HEK293 (cell line): ENCODE measurements at regions not wholly inside any gene's neighbourhood (a gene's known extent, or its start where the extent isn't known, plus 50 kb on each side); places are given as distances from the start of the nearest gene placed in this dataset.

ENCODE experiments used
- CTCF ChIA-PET: fragments of 350-600 bp; formaldehyde crosslinking; extraction: SDS; loops from one replicate; lab custom pipeline; 2021; ENCODE audit warnings: antibody characterized with exemption; lab: Yijun Ruan, JAX
- POLR2A ChIA-PET: fragments of 300-600 bp; formaldehyde crosslinking; extraction: SDS; loops from one replicate; lab custom pipeline; 2020; ENCODE audit warnings: antibody characterized with exemption, inconsistent platforms; lab: Yijun Ruan, JAX
- H3K27ac ChIP-seq: fragments of 200-500 bp; sonication (Bioruptor generic); 2 replicates; pipeline ENCODE4 v1.5.1; 2014; ENCODE audit warnings: low read depth, low read length, control low read depth, inconsistent platforms; ENCODE audit errors: extremely low read depth
- H3K36me3 ChIP-seq, 2 experiments: fragments of 200-500 bp in 1 of 2; sonication (Bioruptor generic) in 1 of 2; 1 replicate in 1 of 2; 2 replicates in 1 of 2; pipeline ENCODE4 v1.5.1; 2014 to 2017; ENCODE audit warnings: inconsistent platforms in 2 of 2, low read length in 2 of 2; ENCODE audit not compliant: control insufficient read depth in 2 of 2, insufficient read depth in 1 of 2
- H3K4me1 ChIP-seq: fragments of 200-500 bp; sonication (Bioruptor generic); 2 replicates; pipeline ENCODE4 v1.5.1; 2014; ENCODE audit warnings: mild to moderate bottlenecking, low read length, inconsistent platforms; ENCODE audit not compliant: control insufficient read depth, insufficient read depth
- H3K4me3 ChIP-seq: 2 replicates; pipeline ENCODE4 v1.5.1; 2011; ENCODE audit warnings: low read depth, mild to moderate bottlenecking, control low read depth, low read length, moderate library complexity
- H3K9me3 ChIP-seq: fragments of 200-500 bp; sonication (Bioruptor generic); 2 replicates; pipeline ENCODE4 v1.5.1; 2014; ENCODE audit warnings: low read depth, low read length, inconsistent platforms; ENCODE audit not compliant: control insufficient read depth, insufficient read depth
- HOXA7 ChIP-seq: sonication (generic); formaldehyde crosslinking; IDR thresholded peaks from 2 replicates; pipeline ENCODE4 v1.8.1; 2022; ENCODE audit warnings: missing genetic modification reagents, borderline replicate concordance
- HOXC10 ChIP-seq: sonication (generic); formaldehyde crosslinking; IDR thresholded peaks from 2 replicates; pipeline ENCODE4 v1.8.1; 2023; ENCODE audit warnings: mild to moderate bottlenecking, missing genetic modification reagents
- KLF16 ChIP-seq: fragments of 450-650 bp; formaldehyde crosslinking; IDR thresholded peaks from 2 replicates; pipeline ENCODE4 v1.5.1; 2017; ENCODE audit warnings: missing biosample characterization, missing genetic modification characterization
- ZFP3 ChIP-seq: fragments of 450-650 bp; formaldehyde crosslinking; IDR thresholded peaks from 2 replicates; pipeline ENCODE4 v1.5.1; 2016; ENCODE audit warnings: low read depth, missing biosample characterization, missing genetic modification characterization
- ZNF10 ChIP-seq: fragments of 450-650 bp; formaldehyde crosslinking; IDR thresholded peaks from 2 replicates; pipeline ENCODE4 v1.5.1; 2017; ENCODE audit warnings: missing biosample characterization, missing genetic modification characterization
- ZNF19 ChIP-seq: fragments of 450-650 bp; formaldehyde crosslinking; IDR thresholded peaks from 2 replicates; pipeline ENCODE4; 2016; ENCODE audit warnings: missing biosample characterization, missing genetic modification characterization, low read depth
- ZNF23 ChIP-seq: fragments of 450-650 bp; formaldehyde crosslinking; IDR thresholded peaks from 2 replicates; pipeline ENCODE4 v1.5.1; 2016; ENCODE audit warnings: missing biosample characterization, missing genetic modification characterization, borderline replicate concordance
- ZNF24 ChIP-seq: fragments of 450-650 bp; formaldehyde crosslinking; IDR thresholded peaks from 2 replicates; pipeline ENCODE4 v1.5.1; 2016; ENCODE audit warnings: missing biosample characterization, missing genetic modification characterization
- ZNF248 ChIP-seq: fragments of 450-650 bp; formaldehyde crosslinking; IDR thresholded peaks from 2 replicates; pipeline ENCODE4 v1.5.1; 2017; ENCODE audit warnings: missing biosample characterization, missing genetic modification characterization
- ZNF560 ChIP-seq: fragments of 450-650 bp; formaldehyde crosslinking; IDR thresholded peaks from 2 replicates; pipeline ENCODE4 v1.5.1; 2017; ENCODE audit warnings: missing biosample characterization, missing genetic modification characterization, borderline replicate concordance
- ZNF561 ChIP-seq: fragments of 450-650 bp; IDR thresholded peaks from 2 replicates; pipeline ENCODE4 v1.5.1; 2018; ENCODE audit warnings: missing biosample characterization, missing genetic modification characterization, borderline replicate concordance
- ZNF600 ChIP-seq: fragments of 450-650 bp; formaldehyde crosslinking; IDR thresholded peaks from 2 replicates; pipeline ENCODE4 v1.5.1; 2016; ENCODE audit warnings: missing biosample characterization, missing genetic modification characterization
- ZNF785 ChIP-seq: fragments of 450-650 bp; formaldehyde crosslinking; IDR thresholded peaks from 2 replicates; pipeline ENCODE4 v1.5.1; 2016; ENCODE audit warnings: missing biosample characterization, missing genetic modification characterization
- ZSCAN30 ChIP-seq: fragments of 450-650 bp; IDR thresholded peaks from 2 replicates; pipeline ENCODE4 v1.5.1; 2018; ENCODE audit warnings: missing biosample characterization, mild to moderate bottlenecking, missing genetic modification characterization, moderate library complexity
- TF ChIP-seq, protein P1 (sequence below): fragments of 450-650 bp; formaldehyde crosslinking; IDR thresholded peaks from 2 replicates; pipeline ENCODE4 v1.5.1; 2017; ENCODE audit warnings: missing biosample characterization, missing genetic modification characterization
- TF ChIP-seq, protein P2 (sequence below): fragments of 450-650 bp; formaldehyde crosslinking; IDR thresholded peaks from 2 replicates; pipeline ENCODE4 v1.5.1; 2016; ENCODE audit warnings: missing biosample characterization, missing genetic modification characterization, borderline replicate concordance
- TF ChIP-seq, protein P3 (sequence below): fragments of 450-650 bp; formaldehyde crosslinking; conservative IDR thresholded peaks from 2 replicates; pipeline ENCODE4 v1.5.1; 2016; ENCODE audit warnings: low read depth, missing biosample characterization, missing genetic modification characterization
- TF ChIP-seq, protein P4 (sequence below): fragments of 450-650 bp; formaldehyde crosslinking; IDR thresholded peaks from 2 replicates; pipeline ENCODE4 v1.5.1; 2016; ENCODE audit warnings: missing biosample characterization, missing genetic modification characterization
- TF ChIP-seq, protein P5 (sequence below): fragments of 450-650 bp; formaldehyde crosslinking; IDR thresholded peaks from 2 replicates; pipeline ENCODE4 v1.5.1; 2016; ENCODE audit warnings: missing biosample characterization, missing genetic modification characterization
- TF ChIP-seq, protein P6 (sequence below): fragments of 450-650 bp; formaldehyde crosslinking; IDR thresholded peaks from 2 replicates; pipeline ENCODE4 v1.5.1; 2017; ENCODE audit warnings: missing biosample characterization, missing genetic modification characterization

DNA sequence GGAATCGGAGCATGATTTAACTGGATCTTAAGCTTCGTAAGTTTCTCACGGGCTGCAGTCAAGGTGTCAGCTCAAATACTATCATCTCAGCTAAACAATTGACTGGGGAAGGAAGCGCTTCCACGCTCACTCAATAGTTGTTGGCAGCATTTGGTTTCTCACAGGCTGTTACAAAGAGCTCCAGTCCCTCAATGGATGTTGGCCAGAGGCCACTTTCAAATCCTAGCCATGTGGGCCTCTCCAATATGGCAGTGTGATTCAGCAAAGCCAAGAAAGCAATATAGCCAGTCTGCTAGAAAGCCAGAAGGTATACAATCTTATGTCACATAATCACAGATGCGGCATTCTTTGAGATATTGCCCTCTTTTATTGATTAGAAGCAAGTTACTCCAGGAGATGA lies 98.3 kb upstream of the PHACTR1 start:
- no peak overlapping the region for H3K4me3 ChIP-seq
- H3K36me3 ChIP-seq = no peaks in the 10 kb centered on the region
- CTCF ChIA-PET = interaction anchor here (0.8 to 1.2 kb wide), 3 partner anchors 9 to 329 kb away, joined by 3 to 6 read pairs (median 4); no protein-coding TSS in a partner anchor
- H3K4me1 ChIP-seq = no peaks in the 10 kb centered on the region
- no peaks in the 10 kb centered on the region; the same call in 1 of the 2 replicates for H3K9me3 ChIP-seq
- no peak overlapping the region for H3K27ac ChIP-seq
- POLR2A ChIA-PET = no interaction called here
- TF ChIP-seq ZNF248 (tag by site-specific recombination) = no peak
- TF ChIP-seq ZNF560 (tag by site-specific recombination) = no peak
- no peak for TF ChIP-seq KLF16 (tag by site-specific recombination)
- TF ChIP-seq, protein P1, sequence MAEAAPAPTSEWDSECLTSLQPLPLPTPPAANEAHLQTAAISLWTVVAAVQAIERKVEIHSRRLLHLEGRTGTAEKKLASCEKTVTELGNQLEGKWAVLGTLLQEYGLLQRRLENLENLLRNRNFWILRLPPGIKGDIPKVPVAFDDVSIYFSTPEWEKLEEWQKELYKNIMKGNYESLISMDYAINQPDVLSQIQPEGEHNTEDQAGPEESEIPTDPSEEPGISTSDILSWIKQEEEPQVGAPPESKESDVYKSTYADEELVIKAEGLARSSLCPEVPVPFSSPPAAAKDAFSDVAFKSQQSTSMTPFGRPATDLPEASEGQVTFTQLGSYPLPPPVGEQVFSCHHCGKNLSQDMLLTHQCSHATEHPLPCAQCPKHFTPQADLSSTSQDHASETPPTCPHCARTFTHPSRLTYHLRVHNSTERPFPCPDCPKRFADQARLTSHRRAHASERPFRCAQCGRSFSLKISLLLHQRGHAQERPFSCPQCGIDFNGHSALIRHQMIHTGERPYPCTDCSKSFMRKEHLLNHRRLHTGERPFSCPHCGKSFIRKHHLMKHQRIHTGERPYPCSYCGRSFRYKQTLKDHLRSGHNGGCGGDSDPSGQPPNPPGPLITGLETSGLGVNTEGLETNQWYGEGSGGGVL = no peak
- TF ChIP-seq ZNF19 (tag by site-specific recombination) = no peak
- TF ChIP-seq, protein P2, sequence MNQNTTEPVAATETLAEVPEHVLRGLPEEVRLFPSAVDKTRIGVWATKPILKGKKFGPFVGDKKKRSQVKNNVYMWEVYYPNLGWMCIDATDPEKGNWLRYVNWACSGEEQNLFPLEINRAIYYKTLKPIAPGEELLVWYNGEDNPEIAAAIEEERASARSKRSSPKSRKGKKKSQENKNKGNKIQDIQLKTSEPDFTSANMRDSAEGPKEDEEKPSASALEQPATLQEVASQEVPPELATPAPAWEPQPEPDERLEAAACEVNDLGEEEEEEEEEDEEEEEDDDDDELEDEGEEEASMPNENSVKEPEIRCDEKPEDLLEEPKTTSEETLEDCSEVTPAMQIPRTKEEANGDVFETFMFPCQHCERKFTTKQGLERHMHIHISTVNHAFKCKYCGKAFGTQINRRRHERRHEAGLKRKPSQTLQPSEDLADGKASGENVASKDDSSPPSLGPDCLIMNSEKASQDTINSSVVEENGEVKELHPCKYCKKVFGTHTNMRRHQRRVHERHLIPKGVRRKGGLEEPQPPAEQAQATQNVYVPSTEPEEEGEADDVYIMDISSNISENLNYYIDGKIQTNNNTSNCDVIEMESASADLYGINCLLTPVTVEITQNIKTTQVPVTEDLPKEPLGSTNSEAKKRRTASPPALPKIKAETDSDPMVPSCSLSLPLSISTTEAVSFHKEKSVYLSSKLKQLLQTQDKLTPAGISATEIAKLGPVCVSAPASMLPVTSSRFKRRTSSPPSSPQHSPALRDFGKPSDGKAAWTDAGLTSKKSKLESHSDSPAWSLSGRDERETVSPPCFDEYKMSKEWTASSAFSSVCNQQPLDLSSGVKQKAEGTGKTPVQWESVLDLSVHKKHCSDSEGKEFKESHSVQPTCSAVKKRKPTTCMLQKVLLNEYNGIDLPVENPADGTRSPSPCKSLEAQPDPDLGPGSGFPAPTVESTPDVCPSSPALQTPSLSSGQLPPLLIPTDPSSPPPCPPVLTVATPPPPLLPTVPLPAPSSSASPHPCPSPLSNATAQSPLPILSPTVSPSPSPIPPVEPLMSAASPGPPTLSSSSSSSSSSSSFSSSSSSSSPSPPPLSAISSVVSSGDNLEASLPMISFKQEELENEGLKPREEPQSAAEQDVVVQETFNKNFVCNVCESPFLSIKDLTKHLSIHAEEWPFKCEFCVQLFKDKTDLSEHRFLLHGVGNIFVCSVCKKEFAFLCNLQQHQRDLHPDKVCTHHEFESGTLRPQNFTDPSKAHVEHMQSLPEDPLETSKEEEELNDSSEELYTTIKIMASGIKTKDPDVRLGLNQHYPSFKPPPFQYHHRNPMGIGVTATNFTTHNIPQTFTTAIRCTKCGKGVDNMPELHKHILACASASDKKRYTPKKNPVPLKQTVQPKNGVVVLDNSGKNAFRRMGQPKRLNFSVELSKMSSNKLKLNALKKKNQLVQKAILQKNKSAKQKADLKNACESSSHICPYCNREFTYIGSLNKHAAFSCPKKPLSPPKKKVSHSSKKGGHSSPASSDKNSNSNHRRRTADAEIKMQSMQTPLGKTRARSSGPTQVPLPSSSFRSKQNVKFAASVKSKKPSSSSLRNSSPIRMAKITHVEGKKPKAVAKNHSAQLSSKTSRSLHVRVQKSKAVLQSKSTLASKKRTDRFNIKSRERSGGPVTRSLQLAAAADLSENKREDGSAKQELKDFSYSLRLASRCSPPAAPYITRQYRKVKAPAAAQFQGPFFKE = no peak
- no peak for TF ChIP-seq ZNF23
- TF ChIP-seq, protein P3, sequence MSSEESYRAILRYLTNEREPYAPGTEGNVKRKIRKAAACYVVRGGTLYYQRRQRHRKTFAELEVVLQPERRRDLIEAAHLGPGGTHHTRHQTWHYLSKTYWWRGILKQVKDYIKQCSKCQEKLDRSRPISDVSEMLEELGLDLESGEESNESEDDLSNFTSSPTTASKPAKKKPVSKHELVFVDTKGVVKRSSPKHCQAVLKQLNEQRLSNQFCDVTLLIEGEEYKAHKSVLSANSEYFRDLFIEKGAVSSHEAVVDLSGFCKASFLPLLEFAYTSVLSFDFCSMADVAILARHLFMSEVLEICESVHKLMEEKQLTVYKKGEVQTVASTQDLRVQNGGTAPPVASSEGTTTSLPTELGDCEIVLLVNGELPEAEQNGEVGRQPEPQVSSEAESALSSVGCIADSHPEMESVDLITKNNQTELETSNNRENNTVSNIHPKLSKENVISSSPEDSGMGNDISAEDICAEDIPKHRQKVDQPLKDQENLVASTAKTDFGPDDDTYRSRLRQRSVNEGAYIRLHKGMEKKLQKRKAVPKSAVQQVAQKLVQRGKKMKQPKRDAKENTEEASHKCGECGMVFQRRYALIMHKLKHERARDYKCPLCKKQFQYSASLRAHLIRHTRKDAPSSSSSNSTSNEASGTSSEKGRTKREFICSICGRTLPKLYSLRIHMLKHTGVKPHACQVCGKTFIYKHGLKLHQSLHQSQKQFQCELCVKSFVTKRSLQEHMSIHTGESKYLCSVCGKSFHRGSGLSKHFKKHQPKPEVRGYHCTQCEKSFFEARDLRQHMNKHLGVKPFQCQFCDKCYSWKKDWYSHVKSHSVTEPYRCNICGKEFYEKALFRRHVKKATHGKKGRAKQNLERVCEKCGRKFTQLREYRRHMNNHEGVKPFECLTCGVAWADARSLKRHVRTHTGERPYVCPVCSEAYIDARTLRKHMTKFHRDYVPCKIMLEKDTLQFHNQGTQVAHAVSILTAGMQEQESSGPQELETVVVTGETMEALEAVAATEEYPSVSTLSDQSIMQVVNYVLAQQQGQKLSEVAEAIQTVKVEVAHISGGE (tag by site-specific recombination) = no peak
- TF ChIP-seq HOXA7 (CRISPR knock-in tag) = no peak
- no peak for TF ChIP-seq ZNF24 (tag by site-specific recombination)
- no peak for TF ChIP-seq ZNF10
- TF ChIP-seq ZNF561 (tag by site-specific recombination) = no peak

DNA sequence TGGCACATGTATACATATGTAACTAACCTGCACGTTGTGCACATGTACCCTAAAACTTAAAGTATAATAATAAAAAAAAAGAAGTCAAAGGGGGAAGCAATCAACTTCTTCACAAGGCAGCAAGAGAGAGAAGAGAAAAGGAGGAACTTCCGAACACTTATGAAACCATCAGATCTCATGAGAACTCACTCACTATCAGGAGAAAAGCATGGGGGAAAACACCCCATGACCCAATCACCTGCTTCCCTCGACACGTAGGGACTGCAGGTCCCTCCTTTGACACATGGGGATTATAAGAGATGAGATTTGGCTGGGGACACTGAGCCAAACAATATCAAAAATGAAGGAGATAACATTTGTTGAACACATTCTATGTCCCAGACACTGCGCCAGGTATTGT lies 94.8 kb upstream of the PHACTR1 start:
- Histone ChIP-seq H3K4me1 (no peaks in the 10 kb centered on the region), H3K27ac (no peak overlapping the region), H3K4me3 (no peak overlapping the region), H3K9me3 (no peaks in the 10 kb centered on the region; the same call in 1 of the 2 replicates), H3K36me3 (no peaks in the 10 kb centered on the region)
- CTCF ChIA-PET = no interaction called here
- POLR2A ChIA-PET = no interaction called here
- TF ChIP-seq ZFP3 (tag by site-specific recombination) (no peak), ZSCAN30 (tag by site-specific recombination) (no peak), ZNF600 (tag by site-specific recombination) (no peak), HOXC10 (CRISPR knock-in tag) (no peak), ZNF785 (tag by site-specific recombination) (no peak)
- TF ChIP-seq, protein P4, sequence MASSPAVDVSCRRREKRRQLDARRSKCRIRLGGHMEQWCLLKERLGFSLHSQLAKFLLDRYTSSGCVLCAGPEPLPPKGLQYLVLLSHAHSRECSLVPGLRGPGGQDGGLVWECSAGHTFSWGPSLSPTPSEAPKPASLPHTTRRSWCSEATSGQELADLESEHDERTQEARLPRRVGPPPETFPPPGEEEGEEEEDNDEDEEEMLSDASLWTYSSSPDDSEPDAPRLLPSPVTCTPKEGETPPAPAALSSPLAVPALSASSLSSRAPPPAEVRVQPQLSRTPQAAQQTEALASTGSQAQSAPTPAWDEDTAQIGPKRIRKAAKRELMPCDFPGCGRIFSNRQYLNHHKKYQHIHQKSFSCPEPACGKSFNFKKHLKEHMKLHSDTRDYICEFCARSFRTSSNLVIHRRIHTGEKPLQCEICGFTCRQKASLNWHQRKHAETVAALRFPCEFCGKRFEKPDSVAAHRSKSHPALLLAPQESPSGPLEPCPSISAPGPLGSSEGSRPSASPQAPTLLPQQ (tag by site-specific recombination) = no peak
- TF ChIP-seq, protein P5, sequence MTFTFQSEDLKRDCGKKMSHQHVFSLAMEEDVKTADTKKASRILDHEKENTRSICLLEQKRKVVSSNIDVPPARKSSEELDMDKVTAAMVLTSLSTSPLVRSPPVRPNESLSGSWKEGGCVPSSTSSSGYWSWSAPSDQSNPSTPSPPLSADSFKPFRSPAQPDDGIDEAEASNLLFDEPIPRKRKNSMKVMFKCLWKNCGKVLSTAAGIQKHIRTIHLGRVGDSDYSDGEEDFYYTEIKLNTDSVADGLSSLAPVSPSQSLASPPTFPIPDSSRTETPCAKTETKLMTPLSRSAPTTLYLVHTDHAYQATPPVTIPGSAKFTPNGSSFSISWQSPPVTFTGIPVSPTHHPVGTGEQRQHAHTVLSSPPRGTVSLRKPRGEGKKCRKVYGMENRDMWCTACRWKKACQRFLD = no peak
- TF ChIP-seq, protein P6, sequence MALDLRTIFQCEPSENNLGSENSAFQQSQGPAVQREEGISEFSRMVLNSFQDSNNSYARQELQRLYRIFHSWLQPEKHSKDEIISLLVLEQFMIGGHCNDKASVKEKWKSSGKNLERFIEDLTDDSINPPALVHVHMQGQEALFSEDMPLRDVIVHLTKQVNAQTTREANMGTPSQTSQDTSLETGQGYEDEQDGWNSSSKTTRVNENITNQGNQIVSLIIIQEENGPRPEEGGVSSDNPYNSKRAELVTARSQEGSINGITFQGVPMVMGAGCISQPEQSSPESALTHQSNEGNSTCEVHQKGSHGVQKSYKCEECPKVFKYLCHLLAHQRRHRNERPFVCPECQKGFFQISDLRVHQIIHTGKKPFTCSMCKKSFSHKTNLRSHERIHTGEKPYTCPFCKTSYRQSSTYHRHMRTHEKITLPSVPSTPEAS (tag by site-specific recombination) = no peak
